Mesendoderm (in vitro differentiated cells): ENCODE measurements at regions not wholly inside any gene's neighbourhood (a gene's known extent, or its start where the extent isn't known, plus 50 kb on each side); places are given as distances from the start of the nearest gene placed in this dataset.
A peak's percentile ranks its signal among the peaks of the same experiment; 100 is the strongest.

ENCODE experiments used
- DNase-seq: peaks from one replicate; pipeline ENCODE4 v3.0.0; 2013
- H2AK5ac ChIP-seq: 2 replicates; pipeline ENCODE4 v1.6.1; 2013; ENCODE audit warnings: low read length, inconsistent platforms
- H2BK120ac ChIP-seq: 2 replicates; pipeline ENCODE4 v1.6.1; 2013; ENCODE audit warnings: low read depth, mild to moderate bottlenecking, low read length, moderate library complexity, mixed read lengths
- H2BK15ac ChIP-seq: replicated peaks from 2 replicates; pipeline ENCODE4 v1.6.1; 2013; ENCODE audit warnings: low read depth, mild to moderate bottlenecking, moderate library complexity
- H2BK5ac ChIP-seq: 2 replicates; pipeline ENCODE4 v1.6.1; 2013; ENCODE audit warnings: low read length, inconsistent platforms
- H3K18ac ChIP-seq: 2 replicates; pipeline ENCODE4 v1.6.1; 2013; ENCODE audit warnings: mild to moderate bottlenecking, low read length, mixed read lengths
- H3K23ac ChIP-seq: one replicate; pipeline ENCODE4 v1.6.1; 2013; ENCODE audit warnings: low read length
- H3K27ac ChIP-seq: 2 replicates; pipeline ENCODE4 v1.5.1; 2013; ENCODE audit warnings: low read depth, mild to moderate bottlenecking, inconsistent platforms, low read length, moderate library complexity
- H3K27me3 ChIP-seq: 2 replicates; pipeline ENCODE4 v1.6.1; 2013; ENCODE audit warnings: low read length, control low read depth, mild to moderate bottlenecking, inconsistent platforms; ENCODE audit not compliant: insufficient read depth, poor library complexity
- H3K36me3 ChIP-seq: 2 replicates; pipeline ENCODE4 v1.6.1; 2013; ENCODE audit warnings: low read length, inconsistent platforms; ENCODE audit not compliant: control insufficient read depth, insufficient read depth
- H3K4ac ChIP-seq: one replicate; pipeline ENCODE4 v1.6.1; 2013; ENCODE audit warnings: low read depth, mild to moderate bottlenecking, low read length, moderate library complexity
- H3K4me1 ChIP-seq: 2 replicates; pipeline ENCODE4 v1.6.1; 2013; ENCODE audit warnings: low read depth, low read length, inconsistent platforms; ENCODE audit not compliant: control insufficient read depth
- H3K4me2 ChIP-seq: 2 replicates; pipeline ENCODE4 v1.6.1; 2013; ENCODE audit warnings: low read length
- H3K4me3 ChIP-seq: 2 replicates; pipeline ENCODE4 v1.5.1; 2013; ENCODE audit warnings: mild to moderate bottlenecking, low read length
- H3K56ac ChIP-seq: one replicate; pipeline ENCODE4 v1.6.1; 2013; ENCODE audit warnings: low read length
- H3K79me1 ChIP-seq: 2 replicates; pipeline ENCODE4 v1.6.1; 2013; ENCODE audit warnings: low read length, inconsistent platforms
- H3K79me2 ChIP-seq: 2 replicates; pipeline ENCODE4 v1.6.1; 2013; ENCODE audit warnings: mild to moderate bottlenecking, low read length; ENCODE audit not compliant: control insufficient read depth, insufficient read depth
- H3K9ac ChIP-seq: 2 replicates; pipeline ENCODE4 v1.6.1; 2013; ENCODE audit warnings: low read length, inconsistent platforms
- H4K5ac ChIP-seq: one replicate; pipeline ENCODE4 v1.6.1; 2013; ENCODE audit warnings: low read length
- H4K8ac ChIP-seq: one replicate; pipeline ENCODE4 v1.6.1; 2013; ENCODE audit warnings: low read depth, mild to moderate bottlenecking, control low read depth, low read length, moderate library complexity
- WGBS: extraction: QIAGEN DNeasy Blood & Tissue Kit; methylation state at CpG from one replicate; pipeline ENCODE4 v1.1.7; 2013; ENCODE audit warnings: low lambda C conversion rate, missing lambda C conversion rate; ENCODE audit not compliant: insufficient coverage; ENCODE audit errors: extremely low coverage; 5-methylcytosine and 5-hydroxymethylcytosine counted together

DNA sequence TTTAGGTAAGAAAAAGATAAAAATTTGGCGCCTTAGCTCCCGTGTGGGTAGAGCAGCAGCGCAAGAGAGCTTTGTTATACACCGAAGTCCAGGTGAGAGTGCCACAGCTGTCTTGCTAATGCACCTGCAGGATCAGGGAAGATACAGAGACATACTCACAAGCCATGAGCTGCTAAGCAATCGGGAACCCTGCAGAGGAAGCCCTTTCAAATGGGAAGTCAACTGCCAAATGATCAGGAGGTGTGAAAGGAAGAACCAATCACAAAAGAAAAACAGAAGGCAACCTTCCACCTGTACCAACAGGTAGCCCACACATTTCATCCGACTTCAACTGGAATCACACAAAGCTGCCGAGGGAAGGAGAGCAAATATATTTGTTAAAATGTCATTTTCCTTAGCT is 610.5 kb upstream of the PFKP start:
- H2BK15ac ChIP-seq: no peak overlapping the region
- H3K27ac ChIP-seq: no peak overlapping the region
- H3K79me1 ChIP-seq: no peaks in the 10 kb centered on the region
- no CpG with 5 or more reads among the region's 7 CpGs for WGBS
- DNase-seq: peak; percentile 12
- H3K4me3 ChIP-seq: no peak overlapping the region
- H4K5ac ChIP-seq: no peak overlapping the region
- H3K4me1 ChIP-seq: no peaks in the 10 kb centered on the region
- H3K18ac ChIP-seq: no peak overlapping the region
- H3K23ac ChIP-seq: no peak overlapping the region
- H3K79me2 ChIP-seq: no peaks in the 10 kb centered on the region
- no peak overlapping the region for H2BK5ac ChIP-seq
- H3K36me3 ChIP-seq: no peaks in the 10 kb centered on the region
- H3K4ac ChIP-seq: no peak overlapping the region
- H2BK120ac ChIP-seq: no peak overlapping the region
- no peak overlapping the region for H3K9ac ChIP-seq
- H4K8ac ChIP-seq: no peak overlapping the region
- no peak overlapping the region for H3K56ac ChIP-seq
- H3K27me3 ChIP-seq: no peaks in the 10 kb centered on the region
- H3K4me2 ChIP-seq: no peak overlapping the region
- no peak overlapping the region for H2AK5ac ChIP-seq

- DNase-seq: no peak
- no CpG with 5 or more reads among the region's 10 CpGs for WGBS
- no peak overlapping the region for H3K9ac ChIP-seq
- no peaks in the 10 kb centered on the region for H3K79me1 ChIP-seq
- no peaks in the 10 kb centered on the region for H3K79me2 ChIP-seq
- no peak overlapping the region for H3K27ac ChIP-seq
- H3K4me3 ChIP-seq: no peak overlapping the region
- H3K56ac ChIP-seq: no peak overlapping the region
- H3K23ac ChIP-seq: no peak overlapping the region
- H3K36me3 ChIP-seq: no peaks in the 10 kb centered on the region
- no peak overlapping the region for H3K4ac ChIP-seq
- no peak overlapping the region for H3K18ac ChIP-seq
- H4K8ac ChIP-seq: no peak overlapping the region
- no peak overlapping the region for H2BK15ac ChIP-seq
- no peak overlapping the region for H2AK5ac ChIP-seq
- no peak overlapping the region for H2BK120ac ChIP-seq
- H3K4me2 ChIP-seq: no peak overlapping the region
- no peaks in the 10 kb centered on the region for H3K27me3 ChIP-seq
- H4K5ac ChIP-seq: no peak overlapping the region
- no peak overlapping the region for H2BK5ac ChIP-seq
- H3K4me1 ChIP-seq: no peaks in the 10 kb centered on the region
Measured at GRCh38 chr10:2445370-2445769, 622.0 kb upstream of the PFKP start.

DNA sequence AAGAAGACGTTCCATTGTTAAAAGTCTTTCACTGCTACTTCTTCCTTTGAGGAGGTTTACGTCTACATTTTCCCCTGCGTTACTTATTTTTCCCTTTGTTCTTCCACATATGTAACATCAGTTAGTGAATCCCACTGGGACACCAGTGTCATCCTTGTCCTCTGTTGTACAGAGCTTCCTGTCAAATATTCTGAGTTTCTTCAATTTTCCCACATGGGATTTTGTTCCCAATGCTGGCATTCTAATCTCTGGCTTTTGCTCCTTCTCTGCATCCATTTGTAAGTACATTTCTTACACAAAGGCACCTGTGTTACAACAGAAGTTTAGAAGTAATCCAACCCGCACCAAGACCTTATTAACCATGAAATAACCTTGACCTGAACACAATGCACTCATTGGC is 627.4 kb upstream of the PFKP start:
- no peak overlapping the region for H3K27ac ChIP-seq
- no CpG with 5 or more reads among the region's 4 CpGs for WGBS
- no peaks in the 10 kb centered on the region for H3K36me3 ChIP-seq

DNA sequence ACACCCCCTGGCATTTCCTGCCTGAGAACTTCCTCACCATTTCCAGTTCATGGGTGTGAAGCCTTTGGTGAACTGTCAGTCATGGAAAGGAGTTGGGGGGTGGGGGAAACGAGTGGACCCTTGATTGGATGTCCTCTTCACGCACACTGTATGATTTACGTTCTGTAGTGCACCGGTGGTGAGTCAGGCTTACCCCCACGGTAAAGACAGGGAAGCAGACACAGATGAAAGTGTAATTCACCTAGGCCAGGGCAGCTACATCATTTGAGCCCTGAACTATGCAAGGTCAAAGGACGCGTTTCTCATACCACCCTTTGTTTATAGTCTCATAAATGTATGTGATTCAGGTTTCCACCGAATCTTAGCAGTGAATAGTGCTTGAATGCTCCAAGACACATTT is 628.3 kb upstream of the PFKP start:
- Histone ChIP-seq H2BK15ac (no peak overlapping the region), H2BK5ac (no peak overlapping the region), H3K4me1 (no peaks in the 10 kb centered on the region), H3K79me1 (no peaks in the 10 kb centered on the region), H2AK5ac (no peak overlapping the region), H3K4me3 (no peak overlapping the region), H3K9ac (no peak overlapping the region), H3K56ac (no peak overlapping the region), H3K4me2 (no peak overlapping the region), H3K36me3 (no peaks in the 10 kb centered on the region), H2BK120ac (no peak overlapping the region), H3K27ac (no peak overlapping the region), H3K23ac (no peak overlapping the region), H3K4ac (no peak overlapping the region), H3K79me2 (no peaks in the 10 kb centered on the region), H3K27me3 (no peaks in the 10 kb centered on the region), H4K5ac (no peak overlapping the region), H4K8ac (no peak overlapping the region), H3K18ac (no peak overlapping the region)
- no CpG with 5 or more reads among the region's 8 CpGs for WGBS
- no peak for DNase-seq

More for the DNA sequence above, 627.4 kb upstream of the PFKP start:
- Histone ChIP-seq H3K56ac (no peak overlapping the region), H3K4ac (no peak overlapping the region), H3K79me1 (no peaks in the 10 kb centered on the region), H3K4me2 (no peak overlapping the region), H2BK15ac (no peak overlapping the region), H3K18ac (no peak overlapping the region), H4K5ac (no peak overlapping the region), H2BK120ac (no peak overlapping the region), H2AK5ac (no peak overlapping the region), H2BK5ac (no peak overlapping the region), H3K27me3 (no peaks in the 10 kb centered on the region), H3K4me3 (no peak overlapping the region), H3K23ac (no peak overlapping the region), H3K79me2 (no peaks in the 10 kb centered on the region), H3K9ac (no peak overlapping the region), H3K4me1 (no peaks in the 10 kb centered on the region), H4K8ac (no peak overlapping the region)
- no peak for DNase-seq

GRCh38 chr10:2438248-2438939 is 629.0 kb upstream of the PFKP start:
- no CpG with 5 or more reads among the region's 7 CpGs for WGBS
- Histone ChIP-seq H2AK5ac (no peak overlapping the region), H3K18ac (no peak overlapping the region), H2BK5ac (no peak overlapping the region), H4K5ac (no peak overlapping the region), H2BK15ac (no peak overlapping the region), H3K4ac (no peak overlapping the region), H3K56ac (no peak overlapping the region), H3K36me3 (no peaks in the 10 kb centered on the region), H3K9ac (no peak overlapping the region), H3K27ac (no peak overlapping the region), H3K79me2 (no peaks in the 10 kb centered on the region), H3K4me3 (no peak overlapping the region), H3K27me3 (no peaks in the 10 kb centered on the region), H3K4me1 (no peaks in the 10 kb centered on the region), H3K23ac (no peak overlapping the region), H4K8ac (no peak overlapping the region), H2BK120ac (no peak overlapping the region), H3K4me2 (no peak overlapping the region), H3K79me1 (no peaks in the 10 kb centered on the region)
- DNase-seq: no peak

DNA sequence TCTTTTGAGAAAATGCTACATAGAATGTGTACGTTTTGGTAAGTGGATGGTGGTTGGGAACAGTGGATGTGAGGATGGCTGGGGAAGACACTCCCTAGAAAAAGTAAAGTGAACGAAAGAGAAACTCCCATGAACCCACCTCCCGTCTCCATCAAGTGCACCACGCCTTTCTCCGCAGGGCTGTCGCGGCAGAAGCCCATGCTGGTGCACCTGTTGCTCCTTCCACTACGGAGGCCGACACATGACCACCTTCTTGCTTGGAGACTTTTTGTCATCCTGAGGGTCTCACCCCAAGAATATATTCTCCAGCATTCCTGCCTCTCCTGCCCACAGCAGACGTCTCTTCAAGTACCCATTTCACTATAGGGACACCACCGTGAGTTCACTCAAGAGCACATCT is 630.4 kb upstream of the PFKP start:
- DNase-seq: no peak
- Histone ChIP-seq H2BK5ac (no peak overlapping the region), H3K23ac (no peak overlapping the region), H3K27me3 (no peaks in the 10 kb centered on the region), H4K8ac (no peak overlapping the region), H2AK5ac (no peak overlapping the region), H4K5ac (no peak overlapping the region), H3K18ac (no peak overlapping the region), H3K4ac (no peak overlapping the region), H3K79me2 (no peaks in the 10 kb centered on the region), H3K4me3 (no peak overlapping the region), H3K4me2 (no peak overlapping the region), H3K9ac (no peak overlapping the region), H3K4me1 (no peaks in the 10 kb centered on the region), H3K56ac (no peak overlapping the region), H3K36me3 (no peaks in the 10 kb centered on the region), H3K27ac (no peak overlapping the region), H3K79me1 (no peaks in the 10 kb centered on the region), H2BK120ac (no peak overlapping the region), H2BK15ac (no peak overlapping the region)
- WGBS: no CpG with 5 or more reads among the region's 11 CpGs
